ENCODE measurements at regions not wholly inside any gene's neighbourhood (a gene's known extent, or its start where the extent isn't known, plus 50 kb on each side); places are given as distances from the start of the nearest gene placed in this dataset.

- no peaks in the 10 kb centered on the region for H4K20me1 ChIP-seq (ENCODE audit: low read length)
- no peak overlapping the region for H3K9ac ChIP-seq (ENCODE audit: low read length)
- H3K27me3 ChIP-seq (ENCODE audit: low read length), result no peaks in the 10 kb centered on the region
- H3K4me1 ChIP-seq (ENCODE audit: insufficient read depth, low read length), result no peaks in the 10 kb centered on the region
- H3K9me2 ChIP-seq (replicated peaks; ENCODE audit: low read length), result no peaks in the 10 kb centered on the region
- no peaks in the 10 kb centered on the region for H3F3A ChIP-seq (ENCODE audit: low read length, unreplicated experiment)
- H3K36me3 ChIP-seq (ENCODE audit: low read depth, low read length), result no peaks in the 10 kb centered on the region
- H3K9me3 ChIP-seq (ENCODE audit: low read length), result no peaks in the 10 kb centered on the region
- no peak for ATAC-seq
- TF ChIP-seq CTCF (conservative IDR thresholded peaks at IDR 0.05; ENCODE audit: low read depth, low read length) (no peak), EZH2phosphoT487 (IDR thresholded peaks at IDR 0.05; ENCODE audit: borderline replicate concordance, low read length) (no peak), EZH2 (IDR thresholded peaks at IDR 0.05; ENCODE audit: low read length, unreplicated experiment) (no peak)
- no peak overlapping the region for H3K27ac ChIP-seq (ENCODE audit: low read length)
- no TSS peak for BruUV-seq (replicated peaks)
- H3K79me2 ChIP-seq (ENCODE audit: low read length), result no peaks in the 10 kb centered on the region
- no peak overlapping the region for H3K4me3 ChIP-seq (ENCODE audit: low read length)
- no peak for DNase-seq
- no peak overlapping the region for H3K4me2 ChIP-seq (ENCODE audit: low read length)
- ChIA-PET CTCF (no interaction called here), POLR2A (ENCODE audit: unreplicated experiment) (no interaction called here)
- H2AFZ ChIP-seq (ENCODE audit: low read length), result no peak overlapping the region
- intact Hi-C loops (cut with micrococcal nuclease), result no loop called here
Observed at GRCh38 chr13:54958781-54959180, 1930.2 kb downstream of the OLFM4 start.

GRCh38 chr13:54965881-54966280 lies 1937.3 kb downstream of the OLFM4 start:
- DNase-seq, result no peak
- no peak overlapping the region for H3K9ac ChIP-seq (ENCODE audit: low read length)
- BruUV-seq (replicated peaks), result no TSS peak
- H4K20me1 ChIP-seq (ENCODE audit: low read length), result no peaks in the 10 kb centered on the region
- no peak overlapping the region for H3K27ac ChIP-seq (ENCODE audit: low read length)
- intact Hi-C loops (cut with micrococcal nuclease), result no loop called here
- no peaks in the 10 kb centered on the region for H3K9me3 ChIP-seq (ENCODE audit: low read length)
- ChIA-PET POLR2A (ENCODE audit: unreplicated experiment) (no interaction called here), CTCF (no interaction called here)
- H3K9me2 ChIP-seq (replicated peaks; ENCODE audit: low read length), result no peaks in the 10 kb centered on the region
- no peaks in the 10 kb centered on the region for H3K79me2 ChIP-seq (ENCODE audit: low read length)
- no peaks in the 10 kb centered on the region for H3K27me3 ChIP-seq (ENCODE audit: low read length)
- no peaks in the 10 kb centered on the region for H3K4me1 ChIP-seq (ENCODE audit: insufficient read depth, low read length)
- H2AFZ ChIP-seq (ENCODE audit: low read length), result no peak overlapping the region
- ATAC-seq, result no peak
- H3K36me3 ChIP-seq (ENCODE audit: low read depth, low read length), result no peaks in the 10 kb centered on the region
- no peak for TF ChIP-seq EZH2phosphoT487 (IDR thresholded peaks at IDR 0.05; ENCODE audit: borderline replicate concordance, low read length)
- TF ChIP-seq CTCF (conservative IDR thresholded peaks at IDR 0.05; ENCODE audit: low read depth, low read length), result no peak
- no peak for TF ChIP-seq EZH2 (IDR thresholded peaks at IDR 0.05; ENCODE audit: low read length, unreplicated experiment)
- no peak overlapping the region for H3K4me3 ChIP-seq (ENCODE audit: low read length)
- H3F3A ChIP-seq (ENCODE audit: low read length, unreplicated experiment), result no peaks in the 10 kb centered on the region
- H3K4me2 ChIP-seq (ENCODE audit: low read length), result no peak overlapping the region

GRCh38 chr13:54972838-54973237 lies 1944.2 kb downstream of the OLFM4 start:
- H3K79me2 ChIP-seq (ENCODE audit: low read length), result no peaks in the 10 kb centered on the region
- TF ChIP-seq CTCF (conservative IDR thresholded peaks at IDR 0.05; ENCODE audit: low read depth, low read length) (no peak), EZH2phosphoT487 (IDR thresholded peaks at IDR 0.05; ENCODE audit: borderline replicate concordance, low read length) (no peak)
- H3F3A ChIP-seq (ENCODE audit: low read length, unreplicated experiment), result no peaks in the 10 kb centered on the region
- BruUV-seq (replicated peaks), result no TSS peak
- H3K9me2 ChIP-seq (replicated peaks; ENCODE audit: low read length), result no peaks in the 10 kb centered on the region
- intact Hi-C loops (cut with micrococcal nuclease), result no loop called here
- H3K27me3 ChIP-seq (ENCODE audit: low read length), result no peaks in the 10 kb centered on the region
- CTCF ChIA-PET, result no interaction called here
- H3K4me3 ChIP-seq (ENCODE audit: low read length), result no peak overlapping the region
- H3K4me2 ChIP-seq (ENCODE audit: low read length), result no peak overlapping the region
- no peak overlapping the region for H3K27ac ChIP-seq (ENCODE audit: low read length)
- no peaks in the 10 kb centered on the region for H3K36me3 ChIP-seq (ENCODE audit: low read depth, low read length)
- POLR2A ChIA-PET (ENCODE audit: unreplicated experiment), result no interaction called here
- H3K9me3 ChIP-seq (ENCODE audit: low read length), result no peaks in the 10 kb centered on the region
- H4K20me1 ChIP-seq (ENCODE audit: low read length), result no peaks in the 10 kb centered on the region
- ATAC-seq (no peak), DNase-seq (no peak)
- H3K4me1 ChIP-seq (ENCODE audit: insufficient read depth, low read length), result no peaks in the 10 kb centered on the region
- no peak overlapping the region for H2AFZ ChIP-seq (ENCODE audit: low read length)
- H3K9ac ChIP-seq (ENCODE audit: low read length), result no peak overlapping the region

Measured in PC-3 (cell line).